ENCODE measurements at regions not wholly inside any gene's neighbourhood (a gene's known extent, or its start where the extent isn't known, plus 50 kb on each side); places are given as distances from the start of the nearest gene placed in this dataset.
"Not testable (repeated sequence)": the region's sequence is repeated elsewhere in the genome, so short reads cannot be mapped to it uniquely, and the experiment has no call there.

DNA sequence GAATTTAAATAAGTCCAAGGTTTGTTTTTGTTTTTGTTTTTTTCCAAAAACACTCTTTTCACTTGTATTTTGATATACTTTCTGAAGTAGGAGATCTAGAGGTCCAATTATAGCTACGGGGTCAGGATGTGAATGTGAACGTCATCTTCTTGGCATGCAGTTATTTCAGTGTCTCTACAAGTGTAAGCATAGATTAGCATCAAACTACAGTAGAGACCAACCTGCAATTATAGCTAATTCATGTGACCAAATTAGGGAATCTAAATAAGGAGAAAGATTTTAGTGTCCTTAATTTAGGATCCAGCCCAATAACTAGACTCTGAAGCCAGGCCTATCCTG, 107.3 kb upstream of the PALMD start:
- DNase-seq: no peak

DNA sequence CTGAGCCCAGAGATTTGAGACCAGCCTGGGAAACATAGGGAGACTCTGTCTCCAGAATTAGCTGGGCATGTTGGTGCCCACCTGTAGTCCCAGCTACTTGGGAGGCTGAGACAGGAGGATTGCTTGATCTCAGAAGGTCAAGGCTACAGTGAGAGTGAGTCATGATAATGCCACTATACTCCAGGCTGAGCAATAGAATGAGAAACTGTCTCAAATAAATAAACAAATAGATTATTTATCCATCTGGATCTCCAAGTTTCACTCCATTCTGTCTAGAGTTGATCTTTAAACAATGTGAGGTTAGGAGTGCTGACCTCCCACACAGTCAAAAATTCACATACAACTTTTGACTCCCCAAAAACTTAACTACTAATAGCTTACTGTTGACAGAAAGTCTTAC, 106.8 kb upstream of the PALMD start:
- no peak for DNase-seq

DNA sequence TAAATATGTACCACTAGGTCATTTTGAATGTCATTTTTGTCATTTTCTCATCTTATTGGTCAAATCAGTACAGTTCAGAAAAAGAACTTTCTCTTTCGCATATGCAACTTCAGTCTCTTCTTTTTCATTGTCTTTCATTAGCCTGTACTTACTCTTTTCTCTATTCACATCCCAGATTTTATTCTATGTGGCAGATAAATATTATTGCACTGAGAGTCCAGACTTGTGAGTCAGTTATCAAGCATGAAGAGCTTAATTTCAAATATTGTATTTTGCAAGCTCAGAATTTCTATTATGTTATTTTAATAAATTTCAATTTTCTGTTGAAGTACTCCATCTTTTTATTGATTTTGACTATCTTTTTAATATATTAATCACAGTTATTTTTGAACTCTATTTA, 105.2 kb upstream of the PALMD start:
- no peak for DNase-seq

DNA sequence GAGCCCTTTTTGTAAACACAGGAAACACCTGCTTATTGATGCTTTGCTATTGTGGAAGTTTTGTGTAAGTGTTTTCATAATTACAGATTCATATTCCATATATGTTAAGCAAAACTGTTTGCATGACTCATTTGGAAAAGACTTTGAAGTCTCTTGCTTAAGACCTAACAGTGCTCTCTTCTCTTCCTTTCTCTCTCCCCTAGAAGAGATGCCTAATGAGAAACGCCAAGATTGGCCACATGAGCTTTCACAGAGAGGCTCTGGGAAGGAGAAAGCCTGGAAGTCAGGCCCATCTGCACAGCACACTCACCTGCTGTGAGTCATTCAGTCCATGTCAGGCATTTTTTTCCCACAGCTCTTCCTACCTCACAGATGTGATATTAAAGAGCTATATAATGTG, 101.6 kb upstream of the PALMD start:
- no peak for DNase-seq

DNA sequence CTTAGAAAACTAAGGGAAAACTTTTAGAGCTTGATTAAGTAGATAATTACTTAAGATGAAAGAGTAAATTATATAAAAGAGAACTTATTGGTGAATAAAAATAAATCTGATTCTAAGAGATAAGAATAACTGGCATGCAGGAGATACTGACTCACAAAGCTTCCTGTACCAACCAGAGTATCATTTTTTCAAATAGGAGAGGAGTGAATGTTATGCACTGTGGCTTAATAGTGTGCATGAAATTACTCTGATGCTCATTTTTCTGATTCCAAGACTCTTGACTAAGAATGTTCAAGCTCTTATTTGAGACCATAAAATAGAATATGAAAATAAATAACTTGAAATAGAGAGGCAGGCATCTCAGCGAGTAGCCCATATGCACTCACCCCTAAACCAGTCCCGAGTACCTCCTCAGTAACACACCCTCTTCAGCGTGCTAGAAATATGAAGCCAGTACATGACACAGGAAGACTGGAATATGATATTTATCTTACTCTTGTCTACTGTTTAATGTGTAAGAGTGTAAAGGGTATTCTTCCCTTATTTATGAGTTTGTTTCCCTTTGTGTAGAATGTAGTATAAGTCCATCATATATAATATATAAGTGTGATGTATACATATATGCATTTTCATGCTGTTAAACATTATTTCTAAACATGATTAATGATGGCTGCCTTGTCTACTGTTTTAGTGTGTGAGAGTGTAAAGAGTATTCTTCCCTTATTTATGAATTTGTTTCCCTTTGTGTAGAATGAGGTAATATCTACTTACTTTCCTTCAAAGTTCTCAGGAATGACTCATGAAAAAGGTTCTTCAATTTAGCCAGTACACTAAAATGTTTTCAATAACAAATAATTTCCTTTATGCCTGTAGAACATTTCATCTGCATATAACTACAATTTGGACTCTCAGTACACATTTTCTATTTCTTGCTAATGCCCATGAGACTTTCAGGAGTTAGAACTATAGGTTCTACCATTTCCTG, 99.2 kb upstream of the PALMD start:
- no peak for DNase-seq

DNA sequence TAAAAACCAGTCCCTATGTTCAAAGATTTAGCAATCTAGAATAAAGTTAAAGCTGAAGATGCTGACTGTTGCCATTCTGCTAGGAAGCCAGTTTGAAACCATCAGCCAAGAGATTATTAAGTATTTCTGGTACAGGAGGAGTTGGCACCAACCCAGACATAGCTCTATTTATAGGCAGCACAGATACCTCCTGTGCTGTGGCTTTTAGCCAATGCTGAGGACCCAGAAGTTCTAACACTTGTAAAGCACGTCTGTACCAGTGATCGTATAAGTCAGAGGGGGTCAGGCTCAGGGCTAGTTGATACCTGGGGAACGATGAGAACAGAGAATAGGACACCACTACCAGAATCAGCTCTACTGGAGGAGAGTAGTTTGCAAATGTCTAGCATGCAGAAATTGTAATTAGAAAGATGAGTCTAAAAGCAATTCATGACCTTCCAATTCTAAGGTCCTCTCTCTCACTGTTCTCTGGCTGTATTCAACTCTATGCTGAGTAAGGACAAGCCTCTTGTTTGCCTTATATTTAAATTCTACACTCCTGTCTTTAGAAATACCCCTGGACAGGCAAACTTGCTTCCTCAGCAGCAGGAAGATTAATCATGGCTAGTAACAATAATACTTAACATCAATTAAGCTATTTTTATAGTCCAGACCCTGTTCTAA, 96.8 kb upstream of the PALMD start:
- DNase-seq: no peak

DNA sequence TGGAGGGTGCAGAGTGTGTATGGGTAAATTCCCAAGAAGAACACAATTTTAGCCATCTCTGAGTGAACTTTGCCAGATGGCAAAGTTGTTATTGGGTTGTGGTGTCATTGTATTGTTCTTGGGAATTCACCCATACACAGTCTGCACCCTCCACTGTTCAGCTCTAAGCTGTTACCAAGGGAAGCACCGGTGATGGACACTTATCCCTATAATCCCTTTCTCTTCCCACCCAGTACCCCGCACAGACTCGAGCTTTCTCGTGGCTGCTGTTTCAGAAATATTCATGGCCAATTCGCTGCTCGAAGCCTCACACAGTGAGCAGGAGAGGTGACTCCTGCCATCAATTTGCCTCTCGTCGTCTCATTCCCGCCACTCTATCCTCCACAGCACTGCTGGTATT, 95.7 kb upstream of the PALMD start:
- DNase-seq: no peak

DNA sequence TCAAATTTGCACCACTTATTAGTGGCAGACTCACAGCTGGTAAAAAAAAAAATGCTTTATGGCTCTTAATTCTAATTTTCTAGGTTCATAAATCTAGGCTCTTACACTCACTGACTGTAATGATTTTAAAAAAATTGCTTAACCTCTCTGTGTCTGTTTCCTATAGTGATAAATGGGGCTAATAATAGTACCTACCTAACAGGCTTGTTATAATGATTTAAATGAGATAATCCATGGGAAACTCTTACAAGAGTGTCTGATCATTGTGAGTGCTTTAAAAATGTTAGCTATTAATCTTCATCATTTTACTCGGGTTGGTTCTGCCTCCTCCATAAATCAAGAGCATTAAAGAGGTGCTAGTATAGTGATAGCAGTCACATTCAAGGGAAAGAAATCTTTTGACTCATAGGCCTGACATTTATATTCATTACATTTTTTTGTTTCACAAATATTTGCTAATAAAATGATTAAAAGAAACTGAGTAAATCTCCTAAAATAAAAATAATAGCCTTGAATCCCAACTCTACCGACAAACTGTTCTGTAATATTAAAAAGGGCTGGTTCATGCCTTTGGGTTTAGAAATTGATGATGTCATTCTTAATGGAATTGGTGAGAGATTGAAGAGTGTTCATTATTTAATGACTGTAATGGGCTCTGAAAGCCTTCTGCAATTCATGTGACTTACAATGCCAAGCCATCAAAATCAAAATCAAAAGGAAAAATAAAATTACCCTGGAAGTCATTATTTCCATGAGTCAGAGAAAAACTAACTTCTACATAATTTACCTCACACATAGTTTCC, 93.9 kb upstream of the PALMD start:
- no peak for DNase-seq

DNA sequence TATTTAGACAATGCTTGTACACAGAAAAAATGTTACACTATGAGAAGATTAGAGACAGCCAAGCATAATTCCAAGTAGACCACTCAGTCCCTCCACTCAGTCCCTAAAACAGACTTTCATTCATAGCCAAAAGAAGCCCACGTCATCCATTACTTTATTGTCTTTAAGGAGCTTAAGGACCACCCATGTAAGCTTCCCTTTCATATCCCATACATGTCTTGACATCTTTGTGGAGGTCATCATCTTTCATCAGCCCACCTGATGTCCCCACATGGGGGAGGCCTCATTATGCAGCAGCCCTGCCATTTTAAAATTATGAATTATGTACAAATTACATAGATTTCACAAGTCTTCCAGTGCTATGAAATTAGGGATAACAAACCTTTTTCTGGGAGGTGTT, 92.6 kb upstream of the PALMD start:
- no peak for DNase-seq

DNA sequence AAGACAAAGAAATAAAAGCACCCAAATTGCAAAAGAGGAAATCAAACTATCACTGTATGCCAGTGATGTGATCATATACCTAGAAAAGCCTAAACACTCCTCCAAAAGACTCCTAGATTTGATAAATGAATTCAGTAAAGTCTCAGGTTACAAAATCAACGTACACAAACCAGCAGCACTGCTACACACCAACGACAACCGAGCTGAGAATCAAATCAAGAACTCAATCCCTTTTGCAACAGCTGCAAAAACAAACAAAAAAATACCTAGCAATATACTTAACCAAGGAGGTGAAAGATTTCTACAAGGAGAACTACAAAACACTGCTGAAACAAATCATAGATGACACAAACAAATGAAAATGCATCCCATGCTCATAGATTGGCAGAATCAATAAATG, 92.1 kb upstream of the PALMD start:
- DNase-seq: not testable (repeated sequence)

DNA sequence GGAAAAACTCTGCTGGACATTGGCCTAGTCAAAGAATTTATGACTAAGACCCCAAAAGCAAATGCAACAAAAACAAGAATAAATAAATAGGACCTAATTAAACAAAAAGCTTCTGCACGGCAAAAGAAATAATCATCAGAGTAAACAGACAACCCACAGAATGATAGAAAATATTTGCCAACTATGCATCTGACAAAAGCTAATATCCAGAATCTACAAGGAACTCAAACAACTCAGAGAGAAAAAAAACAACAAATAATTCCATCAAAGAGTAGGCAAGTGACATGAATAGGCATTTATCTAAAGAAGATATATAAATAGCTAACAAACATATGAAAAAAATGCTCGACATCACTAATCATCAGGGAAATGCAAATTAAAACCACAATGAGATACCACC, 91.2 kb upstream of the PALMD start:
- no peak for DNase-seq

DNA sequence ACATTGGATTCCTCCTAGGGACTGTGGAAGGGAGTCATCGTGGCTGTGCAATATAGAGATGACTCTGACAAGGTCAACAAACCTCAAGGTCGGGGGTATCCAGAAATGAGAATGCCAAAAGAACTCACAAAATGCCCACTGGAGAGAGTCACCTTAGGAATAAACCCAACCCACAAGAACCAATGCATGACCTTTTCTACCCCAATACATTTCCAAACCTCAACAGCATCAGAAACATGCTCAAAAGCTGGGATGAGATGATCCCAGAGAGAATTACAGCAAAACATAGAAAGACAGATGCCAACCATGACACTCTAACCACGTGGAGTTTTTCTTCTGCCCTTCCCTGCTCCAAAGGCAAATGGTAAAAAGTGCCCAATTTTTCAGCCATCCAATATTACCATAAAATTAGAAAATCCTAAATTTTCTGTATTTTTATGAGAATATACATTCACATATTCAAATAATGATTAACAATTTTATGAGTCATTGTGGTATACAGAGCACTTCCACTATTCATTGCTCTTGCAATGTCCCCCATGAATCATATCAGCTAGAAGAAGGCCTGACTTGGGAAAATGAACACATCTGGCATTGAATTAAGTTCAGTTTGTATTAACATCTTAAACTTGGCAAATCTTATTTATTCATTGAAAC, 88.2 kb upstream of the PALMD start:
- DNase-seq: no peak

DNA sequence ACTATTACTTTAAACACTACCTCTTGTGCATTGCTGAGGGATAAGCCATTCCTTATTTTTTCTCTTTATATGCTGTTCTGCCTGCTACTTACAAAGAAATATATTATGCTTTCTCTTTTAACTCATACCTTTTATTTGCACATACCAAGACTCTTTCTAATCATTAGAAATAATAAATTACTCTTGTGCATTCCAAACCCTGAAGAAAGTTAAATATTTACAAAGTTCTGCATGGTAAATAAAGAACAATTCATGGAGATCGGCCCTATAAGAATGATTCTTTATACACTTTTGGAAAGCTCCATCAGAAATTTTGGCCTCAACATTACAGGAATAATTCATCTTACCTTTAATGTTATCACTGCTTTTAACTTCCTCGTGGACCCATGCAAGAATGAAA, 86.7 kb upstream of the PALMD start:
- no peak for DNase-seq

DNA sequence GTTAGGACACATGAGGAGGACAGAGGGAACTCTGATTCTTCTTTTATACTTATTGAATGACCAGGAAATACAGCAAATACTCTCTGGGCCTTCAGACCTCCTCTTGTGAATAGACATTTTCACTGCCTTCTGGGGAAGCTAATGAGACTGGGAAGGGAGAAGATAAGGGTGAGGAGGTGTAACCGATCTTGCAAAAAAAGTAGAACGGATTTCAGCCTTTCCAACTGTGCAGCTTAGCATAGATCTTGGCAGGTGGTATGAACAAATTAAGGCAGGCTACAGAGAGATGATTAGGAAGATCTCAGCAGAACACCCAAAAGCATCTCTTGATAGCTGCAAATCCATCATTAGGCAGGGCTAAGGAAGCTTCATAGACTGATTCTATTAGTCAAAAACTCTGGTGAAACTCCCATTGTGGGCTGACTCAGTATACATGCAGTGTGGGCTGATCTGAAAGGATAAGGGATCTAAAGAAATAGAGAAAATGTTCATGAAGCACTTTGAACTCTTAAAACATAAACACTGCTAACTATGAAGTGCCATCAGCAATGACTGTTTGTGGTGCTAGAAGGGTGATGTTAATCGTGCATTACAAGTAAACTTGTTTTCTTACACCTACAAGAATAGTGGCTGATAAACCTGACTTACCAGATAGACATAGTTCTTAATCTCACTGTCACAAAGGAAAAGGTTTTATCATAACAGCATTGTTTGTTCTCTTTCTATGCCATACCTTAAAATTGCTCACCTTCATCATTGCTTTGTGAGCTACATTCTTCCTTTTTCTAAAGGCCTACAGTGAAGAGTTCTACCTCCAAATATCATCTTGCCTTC, 85.5 kb upstream of the PALMD start:
- DNase-seq: no peak

DNA sequence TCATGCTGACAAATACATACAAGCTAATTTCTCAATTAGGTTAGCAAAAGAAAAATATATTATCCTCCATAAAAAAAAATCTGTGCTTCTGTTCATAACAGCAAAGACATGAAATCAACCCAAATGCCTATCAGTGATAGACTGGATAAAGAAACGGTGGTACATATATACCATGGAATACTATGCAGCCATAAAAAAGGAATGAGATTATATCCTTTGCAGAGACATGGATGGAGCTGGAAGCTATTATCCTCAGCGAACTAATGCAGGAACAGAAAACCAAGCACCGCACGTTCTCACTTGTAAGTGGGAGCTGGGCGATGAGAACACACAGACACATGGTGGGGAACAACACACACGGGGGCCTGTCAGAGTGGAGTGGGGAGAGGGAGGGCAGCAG, 84.0 kb upstream of the PALMD start:
- DNase-seq: no peak

DNA sequence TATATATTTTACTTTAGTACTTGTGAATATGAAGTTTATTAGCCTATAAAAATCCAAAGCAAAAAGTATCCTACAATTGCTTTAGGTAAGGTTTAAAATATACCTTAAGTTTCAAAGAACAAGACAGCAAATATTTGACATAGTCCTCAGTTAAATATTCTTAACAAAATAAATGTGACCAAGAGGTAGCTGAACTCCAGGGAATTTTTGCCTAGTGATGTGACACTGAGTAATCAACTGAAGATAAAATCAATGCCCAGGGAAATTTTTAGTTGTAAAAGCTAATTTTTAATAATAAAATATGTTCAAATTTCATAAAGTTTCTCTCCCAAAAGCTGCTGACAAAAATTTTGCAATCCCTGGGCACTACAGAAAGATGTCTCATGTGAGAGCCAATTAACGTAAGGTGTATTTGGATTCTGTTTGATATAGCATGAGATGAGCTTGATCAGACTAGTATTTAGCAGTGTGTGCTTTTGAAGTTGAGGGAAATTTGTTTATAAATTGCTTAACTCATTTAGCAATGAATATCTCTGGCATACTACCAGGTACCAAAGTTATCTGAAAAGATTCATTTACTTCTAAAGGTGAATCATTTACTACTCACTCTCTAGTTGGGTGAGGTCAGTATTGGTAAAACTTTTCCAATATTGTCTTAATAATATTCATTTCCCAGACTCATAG, 80.2 kb upstream of the PALMD start:
- DNase-seq: no peak

DNA sequence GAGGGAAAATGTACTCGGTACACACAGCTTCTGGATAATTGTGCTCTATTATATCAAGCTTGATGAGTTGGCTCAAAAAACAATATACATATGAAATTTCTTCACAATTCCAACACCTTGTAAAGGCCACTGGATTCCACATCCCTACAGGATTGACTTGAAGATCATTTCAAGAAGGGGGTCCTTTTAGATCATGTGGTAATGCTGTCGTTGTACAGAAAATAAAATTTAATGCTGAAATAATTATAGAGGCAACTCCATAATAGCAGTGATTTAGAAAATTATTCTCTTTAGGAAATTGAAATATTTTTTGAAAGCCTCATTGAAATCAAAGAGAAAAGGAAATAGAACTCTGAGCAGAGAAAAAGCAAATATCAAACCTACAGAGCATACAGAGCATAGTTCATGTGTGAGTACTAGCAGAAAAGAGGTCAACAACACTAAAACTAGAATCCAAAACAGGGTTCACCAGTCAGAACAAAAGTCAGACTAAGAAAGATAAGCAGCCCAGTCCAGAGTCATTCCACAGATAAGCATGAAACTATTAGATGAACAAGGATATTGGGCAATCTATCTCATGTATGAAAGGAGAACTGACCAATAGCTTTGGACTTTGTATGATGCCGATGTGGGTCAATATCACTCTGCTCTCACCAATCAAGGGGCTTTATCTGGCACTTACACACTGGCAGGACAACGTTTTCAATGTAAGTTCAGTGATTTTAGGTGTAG, 79.5 kb upstream of the PALMD start:
- no peak for DNase-seq

DNA sequence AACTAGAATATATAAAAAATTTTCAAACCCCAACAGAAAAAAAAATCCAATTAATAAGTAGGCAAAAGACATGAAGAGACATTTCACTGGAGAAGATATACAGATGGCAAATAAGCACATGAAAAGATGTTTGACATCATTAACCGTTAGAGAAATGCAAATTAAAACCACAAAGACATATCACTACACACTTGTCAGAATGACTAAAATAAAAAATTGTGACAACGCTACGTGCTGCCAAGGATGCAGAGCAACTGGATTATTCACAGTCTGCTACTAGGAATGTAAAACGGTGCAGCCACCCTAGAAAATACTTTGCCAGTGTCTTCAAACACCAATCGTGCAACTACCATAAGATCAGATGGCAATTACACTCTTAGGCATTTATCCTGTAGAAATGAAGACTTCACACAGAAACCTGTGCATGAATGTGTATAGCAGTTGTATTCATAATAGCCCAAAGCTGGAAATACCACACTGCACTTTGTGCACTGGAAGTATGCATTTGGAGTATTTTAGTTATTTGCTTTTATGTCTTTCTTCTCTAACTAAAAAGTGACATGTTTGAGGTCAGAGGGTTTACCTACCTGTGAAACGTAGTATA, 75.3 kb upstream of the PALMD start:
- DNase-seq: no peak

DNA sequence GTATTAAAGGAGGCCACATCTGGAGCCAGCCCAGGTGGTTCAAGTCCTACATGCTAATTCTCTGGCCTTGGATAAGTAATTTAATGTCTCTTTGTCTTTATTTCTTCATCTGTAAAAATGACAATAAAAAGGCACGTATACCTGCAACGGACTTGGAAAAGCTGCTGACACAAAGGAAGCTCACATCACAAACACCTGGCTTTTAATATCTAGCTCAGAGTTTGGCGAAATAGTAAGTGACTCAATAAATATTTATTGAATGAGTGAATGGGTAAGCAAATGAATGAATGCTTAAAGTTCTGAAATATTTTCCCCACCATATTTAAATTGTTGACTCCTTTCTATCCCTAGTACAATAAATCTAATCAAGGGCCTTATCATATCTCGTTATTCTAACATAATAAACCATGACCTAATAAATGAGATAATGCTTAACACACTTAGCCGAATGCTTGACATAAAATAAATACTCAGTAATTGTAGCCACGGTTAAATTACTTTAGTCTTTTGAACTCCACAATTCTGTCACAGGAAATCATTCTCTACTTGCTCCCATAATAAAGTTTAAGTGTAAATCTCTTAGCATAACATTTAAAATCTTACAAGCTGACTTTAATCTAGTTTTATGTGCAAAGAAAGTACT, 74.7 kb upstream of the PALMD start:
- no peak for DNase-seq

All from occipital lobe (tissue), 1 donor.